A172 (cell line): ENCODE measurements at regions not wholly inside any gene's neighbourhood (a gene's known extent, or its start where the extent isn't known, plus 50 kb on each side); places are given as distances from the start of the nearest gene placed in this dataset.

Experiments used
- DNase-seq: peaks from one replicate; pipeline ENCODE4 v3.0.0-alpha.2; 2015; ENCODE audit warnings: low spot score

DNA sequence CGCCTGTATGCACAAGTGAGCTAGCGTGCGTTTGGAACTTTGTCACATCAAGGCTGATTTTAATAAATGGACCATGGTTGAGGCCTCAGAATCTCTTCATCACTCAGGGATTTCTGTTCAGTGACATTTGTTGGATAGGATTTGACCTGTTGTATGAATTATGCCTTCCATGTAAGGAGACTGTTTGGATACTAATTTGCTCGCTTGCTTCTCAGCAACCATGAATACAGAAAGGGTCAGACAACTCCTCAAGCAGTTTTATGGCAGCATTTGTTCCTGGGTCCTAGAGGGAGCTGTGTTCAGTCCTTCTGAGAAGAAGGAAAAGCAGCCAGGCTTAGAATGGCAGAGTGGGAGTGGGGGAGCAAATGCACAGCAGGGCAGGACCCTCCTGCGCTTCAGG is 269.7 kb upstream of the LCORL start:
- no peak for DNase-seq

- DNase-seq, result no peak
Observed at GRCh38 chr4:18285357-18285756, 263.8 kb upstream of the LCORL start.

DNA sequence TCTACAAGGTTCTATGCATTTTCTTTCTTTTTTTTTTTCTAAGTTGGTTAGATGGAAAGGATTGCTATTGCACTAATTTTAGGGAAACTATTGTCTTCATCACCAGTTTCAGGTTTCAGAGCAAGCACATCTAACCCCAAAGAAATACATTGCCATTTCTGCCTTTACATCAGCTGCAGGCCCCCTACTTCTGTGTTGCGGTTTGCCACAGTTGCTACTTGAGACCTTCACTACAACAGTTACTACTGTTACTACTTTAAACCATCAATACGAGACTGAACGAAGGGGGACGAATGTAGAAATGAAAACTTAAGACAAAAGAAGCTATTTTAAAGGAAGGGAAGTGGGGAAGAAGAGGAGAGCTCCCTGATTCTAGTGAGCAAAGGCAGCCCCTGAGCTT is 256.7 kb upstream of the LCORL start:
- DNase-seq, result no peak

- DNase-seq, result no peak
Observed at GRCh38 chr4:18262832-18263231, 241.3 kb upstream of the LCORL start.

- no peak for DNase-seq
Observed at GRCh38 chr4:18252052-18252451, 230.5 kb upstream of the LCORL start.

DNA sequence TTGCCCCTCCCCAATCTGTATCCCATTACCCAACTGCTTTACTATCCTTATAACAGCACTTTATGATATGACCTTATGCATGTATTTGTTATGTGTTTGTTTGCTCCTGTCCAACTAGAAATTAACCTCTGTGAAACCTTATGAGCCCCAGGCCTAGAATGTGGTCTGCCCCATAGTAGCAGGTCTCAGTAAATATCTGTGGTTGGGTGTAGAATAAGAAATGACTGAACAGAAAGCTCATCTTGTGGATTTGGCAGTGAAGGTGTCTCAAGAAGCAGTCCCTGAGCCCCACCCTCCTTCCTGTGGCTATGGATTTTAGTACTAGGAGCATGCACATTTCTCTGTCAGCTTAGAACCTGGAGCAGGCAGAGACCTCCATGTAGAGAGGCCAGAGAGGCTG is 229.0 kb upstream of the LCORL start:
- DNase-seq, result no peak

DNA sequence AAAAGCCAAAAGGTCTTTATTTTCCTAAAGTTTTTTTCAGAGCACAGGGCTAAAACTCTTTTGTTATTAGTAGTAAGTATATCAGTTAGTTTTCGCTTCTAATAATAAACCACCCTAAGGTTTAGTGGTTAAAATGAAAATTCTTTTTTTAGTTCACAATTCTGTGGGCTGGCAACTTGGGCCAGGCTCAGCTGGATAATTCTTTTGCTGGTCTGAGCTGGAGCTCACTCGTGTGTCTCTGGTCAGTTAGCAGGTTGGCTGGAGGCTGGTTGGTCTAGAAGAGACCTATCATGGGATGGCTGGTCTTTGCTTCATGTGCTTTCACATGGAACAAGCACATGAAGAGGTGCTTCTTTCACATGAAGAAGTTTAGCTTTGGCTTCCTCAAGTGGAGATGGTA is 227.1 kb upstream of the LCORL start:
- no peak for DNase-seq

DNA sequence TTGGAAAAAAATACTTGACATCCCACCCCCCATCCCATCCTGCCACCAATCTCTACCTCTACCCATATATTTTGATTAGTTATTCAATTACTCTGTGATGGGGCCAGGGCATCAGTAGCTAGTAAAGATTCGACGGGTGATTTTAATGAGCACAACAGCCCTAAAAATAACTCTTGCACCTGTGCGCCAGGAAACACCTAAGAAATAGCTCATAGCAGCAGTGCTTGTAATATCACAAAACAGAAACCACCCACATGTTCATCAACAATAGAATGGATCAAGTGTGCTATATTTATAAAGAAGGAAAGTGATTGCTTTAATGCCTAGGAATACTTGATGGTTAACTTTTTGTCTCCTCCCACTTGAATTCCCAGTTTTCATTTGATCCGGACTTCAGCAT is 225.6 kb upstream of the LCORL start:
- DNase-seq, result no peak

DNA sequence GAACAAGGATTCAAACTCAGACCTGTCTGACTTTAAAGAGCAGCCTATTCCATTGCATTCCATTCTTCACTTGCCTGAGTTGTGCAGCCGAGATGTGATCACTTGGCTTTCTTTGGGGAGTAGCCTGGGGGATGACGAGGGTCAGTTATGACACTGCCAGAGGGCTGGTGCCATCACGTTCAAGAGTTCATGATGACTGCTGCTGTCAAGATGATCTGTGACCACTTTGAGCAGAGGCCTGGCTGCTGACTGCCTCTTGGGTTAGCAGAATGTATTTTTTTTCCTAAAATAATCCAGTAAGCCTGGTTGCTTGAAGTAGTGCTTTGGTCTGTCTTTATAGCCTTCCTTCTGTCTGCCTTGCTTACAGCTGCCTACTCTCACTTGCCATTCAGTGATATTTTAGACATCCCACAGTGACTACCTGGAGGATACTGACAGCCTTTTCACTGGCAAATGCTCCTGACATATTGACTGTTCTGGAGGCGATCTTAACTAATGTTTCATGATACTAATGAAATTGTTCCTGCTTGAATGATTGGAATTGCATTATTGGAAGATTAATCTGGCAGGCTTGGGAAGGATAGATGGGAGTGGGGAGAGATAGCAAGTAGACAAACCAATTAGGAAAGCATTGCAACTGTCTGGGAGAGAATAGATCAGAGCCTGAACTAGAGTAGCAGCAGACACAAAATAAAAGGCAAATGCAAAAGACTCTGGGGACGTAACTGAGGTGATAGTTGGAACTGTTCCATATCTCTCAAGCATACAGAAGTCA is 221.6 kb upstream of the LCORL start:
- DNase-seq, result no peak

GRCh38 chr4:18241727-18242126 is 220.2 kb upstream of the LCORL start:
- no peak for DNase-seq

DNA sequence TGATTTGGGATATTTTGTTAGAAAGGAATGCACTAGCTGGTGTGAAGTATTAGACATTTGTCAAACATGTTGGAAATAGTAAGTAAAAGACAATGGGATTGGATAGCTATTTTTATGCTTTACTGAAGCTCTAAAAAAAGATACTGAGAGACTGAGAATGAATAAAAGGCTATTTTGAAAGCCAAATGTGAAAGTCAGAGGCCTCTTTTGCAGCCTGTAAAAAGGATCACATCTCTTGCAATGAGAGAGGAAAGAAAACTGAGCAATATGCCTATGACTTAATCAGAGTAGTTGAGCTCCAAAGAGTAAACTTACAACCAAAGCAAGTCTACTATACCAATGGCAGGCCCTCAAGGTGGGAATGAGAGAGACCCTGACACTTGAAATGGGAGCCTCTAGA is 212.6 kb upstream of the LCORL start:
- no peak for DNase-seq

- DNase-seq, result no peak
Observed at GRCh38 chr4:18231726-18232125, 210.2 kb upstream of the LCORL start.

DNA sequence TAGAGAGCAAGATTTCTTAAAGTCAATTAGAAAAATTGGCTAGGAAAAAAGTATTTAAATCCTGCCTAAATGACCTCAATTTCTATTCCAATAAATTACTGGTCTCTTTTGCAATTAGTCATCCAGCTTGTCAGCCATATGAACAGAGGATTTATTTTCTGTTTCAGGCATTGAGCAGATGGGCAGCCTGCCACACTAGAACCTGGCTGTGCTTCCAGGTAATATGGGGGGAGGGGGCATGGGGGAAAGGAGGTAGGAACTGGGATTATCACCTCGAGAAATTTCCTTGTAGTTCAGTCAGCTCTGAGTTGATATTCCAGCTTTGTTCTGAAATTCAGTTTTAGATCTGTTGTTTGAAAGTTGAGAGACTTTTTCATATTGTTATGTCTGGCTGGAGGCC is 206.3 kb upstream of the LCORL start:
- DNase-seq, result no peak

GRCh38 chr4:18214411-18215055 is 193.0 kb upstream of the LCORL start:
- no peak for DNase-seq

- no peak for DNase-seq
Observed at GRCh38 chr4:18213576-18214198, 192.1 kb upstream of the LCORL start.

DNA sequence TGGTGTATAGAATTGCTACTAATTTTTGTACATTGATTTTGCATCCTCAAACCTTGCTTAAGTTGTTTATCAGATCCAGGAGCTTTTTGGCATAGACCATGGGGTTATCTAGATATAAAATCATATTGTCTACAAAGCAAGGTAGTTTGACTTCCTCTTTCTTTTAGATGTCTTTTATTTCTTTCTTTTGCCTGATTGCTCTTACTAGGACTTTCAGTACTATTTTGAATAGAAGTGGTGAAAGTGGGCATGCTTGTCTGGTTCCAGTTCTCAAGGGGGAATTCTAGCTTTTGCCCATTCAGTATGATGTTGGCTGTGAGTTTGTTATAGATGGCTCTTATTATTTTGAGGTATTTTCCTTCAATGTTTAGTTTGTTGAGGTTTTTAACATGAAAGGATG is 187.9 kb upstream of the LCORL start:
- no peak for DNase-seq

DNA sequence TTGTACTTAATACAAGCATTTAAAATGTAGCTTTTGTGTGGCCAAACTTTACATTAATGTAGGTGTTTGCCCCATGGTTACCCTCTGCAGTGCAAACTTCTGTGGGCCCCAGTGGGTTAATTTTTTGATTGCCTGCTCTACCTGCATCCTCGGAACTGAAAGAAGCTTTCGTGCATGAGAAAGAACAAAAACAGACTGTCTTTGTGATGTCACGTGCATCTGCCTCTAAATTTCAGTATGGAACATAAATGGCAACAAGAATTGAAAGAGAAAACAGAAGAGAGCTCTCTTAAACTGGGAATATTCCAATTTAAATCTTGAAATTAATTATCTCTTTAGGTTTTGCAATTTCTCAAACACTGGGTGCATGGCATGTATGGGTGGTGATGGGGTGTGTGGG is 182.4 kb upstream of the LCORL start:
- no peak for DNase-seq

GRCh38 chr4:18202486-18202885 is 180.9 kb upstream of the LCORL start:
- DNase-seq, result no peak

- no peak for DNase-seq
Observed at GRCh38 chr4:18201885-18202284, 180.3 kb upstream of the LCORL start.

DNA sequence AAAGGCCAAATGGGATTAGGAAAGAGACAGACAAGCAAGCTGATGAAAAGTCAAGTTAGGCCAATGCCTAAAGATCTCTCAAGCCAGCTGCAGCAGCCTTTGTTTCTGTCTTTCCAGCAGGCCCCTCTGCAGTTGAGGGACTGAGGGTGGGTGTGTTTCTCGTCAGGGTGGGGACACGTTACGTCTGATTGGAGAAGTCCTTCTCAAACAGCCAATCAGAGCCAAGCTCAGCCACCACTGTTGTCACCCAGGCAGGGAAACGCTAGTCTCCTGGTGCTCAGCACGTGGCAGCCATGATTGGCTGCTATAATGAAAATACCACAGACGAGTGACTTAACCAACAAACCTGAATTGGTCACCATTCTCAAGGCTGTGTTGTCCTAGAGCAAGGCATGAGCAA is 177.1 kb upstream of the LCORL start:
- DNase-seq, result no peak

- no peak for DNase-seq
Observed at GRCh38 chr4:18197467-18197866, 175.9 kb upstream of the LCORL start.

- DNase-seq, result no peak
Observed at GRCh38 chr4:18194278-18194677, 172.7 kb upstream of the LCORL start.

- DNase-seq, result no peak
Observed at GRCh38 chr4:18192901-18193300, 171.3 kb upstream of the LCORL start.
